Hepatic stellate cell (primary cell): ENCODE measurements at regions not wholly inside any gene's neighbourhood (a gene's known extent, or its start where the extent isn't known, plus 50 kb on each side); places are given as distances from the start of the nearest gene placed in this dataset.
"Not testable (repeated sequence)": the region's sequence is repeated elsewhere in the genome, so short reads cannot be mapped to it uniquely, and the experiment has no call there.

Source experiments
- DNase-seq: peaks from one replicate; pipeline ENCODE4 v3.0.0; 2011; ENCODE audit warnings: low spot score

DNA sequence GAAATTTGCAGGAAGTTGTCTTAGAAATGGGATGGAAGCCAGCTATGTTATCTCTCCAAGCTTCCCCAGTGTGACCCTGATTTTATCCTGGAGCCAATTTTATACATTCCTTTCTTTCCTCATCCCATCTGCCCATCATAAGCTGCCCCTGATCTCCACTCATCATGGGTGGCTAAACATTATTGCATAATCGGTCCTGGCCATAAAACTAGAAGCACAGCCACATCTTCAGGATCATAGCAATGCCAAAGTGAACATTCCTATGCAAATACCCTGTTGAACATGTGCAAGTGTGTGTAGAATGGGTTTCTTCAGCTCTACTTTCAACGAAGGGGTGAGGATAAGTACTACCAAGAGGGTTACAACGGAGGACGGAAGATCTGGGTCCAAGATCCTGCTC lies 50.6 kb upstream of the COG2 start:
- DNase-seq: no peak

DNA sequence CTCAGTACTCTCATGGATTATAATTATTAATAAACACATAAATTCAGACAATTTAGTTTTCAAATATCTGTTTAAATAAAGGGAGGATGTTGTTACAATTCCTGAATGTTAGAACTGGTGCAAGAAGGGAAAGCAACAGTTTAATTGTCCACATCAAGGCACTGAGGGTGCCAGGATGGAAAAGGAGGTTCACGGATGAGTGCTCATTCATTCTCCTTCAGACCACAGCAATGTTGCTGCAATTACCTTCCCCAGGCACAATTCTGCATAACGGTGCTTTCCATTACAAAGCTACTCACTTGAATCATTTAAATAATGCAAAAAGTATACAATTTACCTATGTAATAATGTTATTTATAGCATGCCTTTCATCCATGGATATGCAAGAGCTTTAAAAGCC lies 52.3 kb upstream of the COG2 start:
- DNase-seq: no peak

DNA sequence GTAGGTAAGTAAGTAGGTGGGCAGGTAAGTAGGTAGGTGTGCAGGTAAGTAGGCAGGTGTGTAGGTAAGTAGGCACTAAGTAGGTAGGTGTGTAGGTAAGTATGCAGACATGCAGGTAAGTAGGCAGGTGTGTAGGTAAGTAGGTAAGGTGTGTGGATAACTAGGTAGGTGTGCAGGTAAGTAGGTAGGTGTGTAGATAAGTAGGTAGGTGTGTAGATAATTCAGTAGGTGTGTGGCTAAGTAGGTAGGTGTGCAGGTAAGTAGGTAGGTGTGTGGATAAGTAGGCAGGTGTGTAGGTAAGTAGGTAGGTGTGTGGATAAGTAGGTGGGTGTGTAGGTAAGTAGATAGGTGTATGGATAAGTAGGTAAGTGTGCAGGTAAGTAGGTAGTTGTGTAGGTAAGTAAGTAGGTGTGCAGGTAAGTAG lies 53.9 kb upstream of the COG2 start:
- no peak for DNase-seq

DNA sequence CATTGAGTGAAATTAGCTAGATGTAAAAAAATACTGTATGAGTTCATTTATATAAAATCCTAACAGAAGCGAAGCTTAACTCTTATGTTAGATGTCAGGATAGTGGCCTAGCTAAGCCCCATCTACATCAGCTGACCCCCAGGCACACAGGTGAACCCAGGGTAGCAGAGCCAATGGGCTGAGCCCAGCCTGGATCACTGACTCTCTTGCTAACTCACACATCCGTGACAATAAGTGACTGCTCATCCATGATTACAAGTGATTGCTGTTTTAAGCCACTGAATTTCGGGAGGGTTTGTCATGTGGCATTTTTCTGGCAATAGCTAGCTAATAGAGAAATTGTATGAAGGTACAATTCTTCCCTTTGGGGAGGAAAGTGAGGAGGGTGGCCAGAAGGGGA lies 55.2 kb upstream of the COG2 start:
- DNase-seq: no peak

DNA sequence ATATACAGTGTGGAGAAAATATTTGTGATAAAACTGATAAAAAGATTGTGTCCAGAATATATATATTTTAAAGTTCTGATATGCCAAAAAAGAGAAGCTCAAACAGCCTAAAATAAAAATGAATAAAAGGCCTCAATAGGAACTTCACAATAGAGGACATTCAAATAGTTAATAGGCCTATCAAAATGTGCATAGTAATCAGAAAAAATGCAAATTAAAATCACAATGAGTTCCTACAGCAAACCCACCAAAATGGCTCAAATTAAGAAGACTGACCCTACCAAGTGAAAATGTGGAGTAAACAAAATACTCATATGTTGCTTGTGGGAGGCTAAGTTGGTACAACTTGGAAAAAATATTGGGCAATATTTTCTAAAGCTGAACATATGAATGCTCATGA lies 57.6 kb upstream of the COG2 start:
- no peak for DNase-seq

DNA sequence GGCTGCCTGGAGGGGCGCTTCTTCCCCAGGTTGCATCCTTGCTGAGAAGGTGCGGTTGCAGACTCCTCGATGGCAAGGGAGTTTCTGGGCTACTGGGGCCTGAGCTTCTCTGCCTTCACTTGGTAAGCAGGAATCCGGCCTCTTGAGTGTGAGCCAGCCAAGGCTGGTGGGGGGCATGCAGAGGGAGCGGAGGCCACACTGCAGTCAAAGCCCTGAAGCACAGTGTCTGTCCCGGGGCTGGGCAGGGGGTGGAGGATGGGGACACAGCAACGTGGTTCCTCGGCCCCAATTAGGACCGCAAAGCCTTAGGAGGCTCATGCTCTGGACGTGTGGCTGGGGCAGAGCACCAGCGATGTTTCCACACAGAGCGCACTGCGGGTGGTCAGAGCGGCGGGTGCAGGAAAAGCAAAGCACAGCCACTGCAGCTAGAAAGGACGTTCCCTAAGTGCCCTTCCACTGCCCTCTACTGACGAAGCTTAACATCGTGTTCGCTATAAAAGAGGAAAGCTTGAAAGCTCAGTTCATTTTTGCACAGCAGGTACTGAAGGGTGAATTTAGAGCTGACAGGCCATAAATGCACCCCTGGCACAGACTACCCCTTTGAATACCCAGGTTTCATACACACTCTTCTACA lies 60.7 kb upstream of the COG2 start:
- DNase-seq: no peak

DNA sequence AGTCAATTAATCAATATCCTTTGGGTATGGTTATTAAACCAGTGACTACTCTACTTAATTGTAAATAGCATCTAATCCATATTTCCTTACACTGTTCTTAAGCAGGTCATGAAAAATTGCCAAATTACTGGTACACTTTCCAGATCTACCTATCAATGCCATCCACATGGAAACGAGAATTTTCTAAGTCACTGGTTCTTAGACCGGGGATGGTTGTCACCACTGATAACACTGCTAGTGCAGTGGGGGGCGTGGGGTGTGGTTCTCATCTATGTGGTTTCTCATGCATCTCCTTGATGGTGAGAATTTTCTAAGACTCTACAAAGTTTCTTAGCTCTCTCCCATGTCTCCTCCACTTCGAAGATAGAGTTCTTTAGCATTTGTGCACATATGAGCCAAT lies 63.7 kb upstream of the COG2 start:
- no peak for DNase-seq

DNA sequence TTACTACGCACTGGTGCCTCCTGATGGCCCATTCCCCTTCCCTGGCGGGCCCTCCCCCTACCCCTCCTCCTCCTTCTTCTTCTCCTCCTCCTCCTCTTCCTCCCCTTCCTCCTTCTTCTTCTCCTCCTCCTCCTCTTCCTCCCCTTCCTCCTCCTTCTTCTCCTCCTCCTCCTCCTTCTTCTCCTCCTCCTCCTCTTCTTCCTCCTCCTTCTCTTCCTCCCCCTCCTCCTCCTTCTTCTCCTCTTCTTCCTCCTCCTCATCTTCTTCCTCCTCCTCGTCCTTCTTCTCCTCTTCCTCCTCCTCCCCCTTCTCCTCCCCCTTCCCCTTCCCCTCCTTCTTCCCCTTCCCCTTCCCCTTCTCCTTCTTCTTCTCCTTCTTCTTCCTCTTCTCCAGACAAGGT lies 64.7 kb upstream of the COG2 start:
- DNase-seq: no peak

DNA sequence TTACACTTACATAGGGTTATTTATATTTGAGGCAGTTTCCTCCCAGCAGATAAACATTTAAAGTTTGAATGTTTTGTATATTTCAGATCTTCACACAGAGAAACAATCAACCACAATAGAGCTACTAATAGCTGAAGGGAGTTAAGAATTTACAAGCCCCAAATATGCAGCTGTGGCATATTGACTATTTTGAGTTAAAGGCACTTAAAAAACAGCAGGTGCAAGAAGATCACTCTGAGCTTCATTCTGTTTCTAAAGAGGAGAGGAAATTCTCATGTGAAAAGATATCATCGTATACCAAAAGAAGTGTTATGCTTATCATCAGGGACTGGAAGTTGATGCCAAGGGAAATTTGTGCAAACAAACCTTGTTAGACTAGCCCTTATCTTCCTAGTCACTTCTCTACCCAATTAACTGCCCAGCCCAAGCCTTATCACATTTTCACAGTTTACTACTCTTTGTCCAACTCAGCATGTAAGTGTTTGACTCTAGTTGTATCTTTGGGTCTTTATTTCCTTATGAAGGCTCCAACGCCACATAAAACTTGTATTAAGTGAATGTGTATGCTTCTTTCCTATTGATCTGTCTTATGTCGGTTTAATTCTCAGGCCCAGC lies 66.3 kb upstream of the COG2 start:
- DNase-seq: no peak

DNA sequence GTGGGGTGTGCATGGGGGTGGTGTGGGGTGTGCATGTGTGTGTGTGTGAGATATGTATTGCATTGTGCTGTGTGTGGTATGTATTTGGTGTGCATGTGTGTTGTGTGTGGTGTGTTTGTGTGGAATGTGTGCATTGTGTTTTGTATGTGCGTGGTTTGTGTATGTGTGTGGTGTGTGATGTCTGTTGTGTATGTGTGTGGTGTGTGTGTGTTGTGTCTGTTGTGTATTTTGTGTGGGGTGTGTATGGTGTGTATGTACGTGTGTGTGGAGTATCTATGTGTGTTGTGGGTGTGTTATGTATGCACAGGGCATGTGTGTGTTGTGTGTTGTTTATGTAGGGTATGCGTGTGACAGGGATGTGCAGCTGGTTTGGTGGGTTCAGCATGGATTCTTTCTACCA lies 67.8 kb upstream of the COG2 start:
- no peak for DNase-seq

DNA sequence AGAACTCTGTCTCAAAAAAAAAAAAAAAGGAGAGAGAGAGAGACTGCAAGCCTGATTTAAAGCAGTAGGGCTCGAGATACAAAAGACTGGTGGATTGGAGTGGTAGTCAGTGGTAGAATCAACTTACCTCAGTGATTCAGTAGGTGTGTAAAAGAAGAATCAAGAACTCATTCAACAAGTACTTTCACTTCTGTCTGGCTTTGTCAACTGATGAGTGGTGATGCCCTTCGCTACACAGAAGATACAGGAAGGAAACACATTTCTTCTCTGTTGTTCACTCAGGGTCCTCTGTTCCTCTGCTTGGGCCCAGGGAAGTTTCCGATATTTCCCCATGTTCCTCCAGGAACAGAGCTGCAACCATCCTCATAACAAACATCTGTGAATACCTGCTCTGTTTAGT lies 68.6 kb upstream of the COG2 start:
- DNase-seq: no peak

DNA sequence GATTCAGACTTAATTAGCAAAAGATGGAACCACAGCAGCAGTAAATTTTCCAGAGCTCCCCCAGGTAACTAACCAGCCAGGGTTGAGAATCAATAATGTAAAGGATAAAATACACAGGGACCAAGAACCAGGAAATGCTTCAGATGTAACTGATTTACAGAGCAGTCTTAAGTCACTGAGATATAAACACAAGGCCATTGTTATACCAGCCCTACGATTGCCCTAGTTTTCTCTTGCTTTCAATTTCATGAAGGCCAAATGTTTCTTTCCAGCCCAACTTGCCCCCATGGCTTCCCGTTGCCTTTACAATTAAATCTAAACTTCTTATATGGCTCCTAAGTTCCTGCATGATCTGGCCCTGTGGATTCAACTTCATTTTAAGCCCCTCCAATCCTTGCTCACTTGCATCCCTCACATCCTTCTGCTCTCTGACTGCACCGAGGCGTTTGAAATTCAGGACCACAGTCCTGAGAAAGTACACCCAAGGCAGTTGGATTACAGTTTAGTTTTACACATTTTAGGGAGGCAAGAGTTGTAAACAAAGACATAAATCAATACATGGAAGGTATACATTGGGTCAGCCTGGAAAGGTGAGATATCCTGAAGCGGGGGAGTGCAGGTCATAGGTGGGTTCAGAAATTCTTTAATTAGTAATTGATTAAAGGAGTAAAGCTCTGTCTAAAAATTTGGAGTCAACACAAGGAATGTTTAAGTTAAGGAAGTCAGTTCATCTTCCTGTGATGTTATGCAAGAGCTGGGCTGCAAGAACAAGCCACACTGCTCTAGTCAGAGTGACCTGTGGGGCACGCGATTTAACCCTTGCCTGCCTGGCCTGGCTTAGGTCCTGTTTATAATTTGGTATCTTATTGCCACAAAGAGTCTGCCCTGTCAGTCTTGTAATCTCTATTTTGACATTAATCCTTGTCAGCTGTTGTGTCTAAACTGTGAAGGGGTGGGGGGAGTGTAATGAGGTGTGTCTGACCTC lies 69.9 kb upstream of the COG2 start:
- no peak for DNase-seq

DNA sequence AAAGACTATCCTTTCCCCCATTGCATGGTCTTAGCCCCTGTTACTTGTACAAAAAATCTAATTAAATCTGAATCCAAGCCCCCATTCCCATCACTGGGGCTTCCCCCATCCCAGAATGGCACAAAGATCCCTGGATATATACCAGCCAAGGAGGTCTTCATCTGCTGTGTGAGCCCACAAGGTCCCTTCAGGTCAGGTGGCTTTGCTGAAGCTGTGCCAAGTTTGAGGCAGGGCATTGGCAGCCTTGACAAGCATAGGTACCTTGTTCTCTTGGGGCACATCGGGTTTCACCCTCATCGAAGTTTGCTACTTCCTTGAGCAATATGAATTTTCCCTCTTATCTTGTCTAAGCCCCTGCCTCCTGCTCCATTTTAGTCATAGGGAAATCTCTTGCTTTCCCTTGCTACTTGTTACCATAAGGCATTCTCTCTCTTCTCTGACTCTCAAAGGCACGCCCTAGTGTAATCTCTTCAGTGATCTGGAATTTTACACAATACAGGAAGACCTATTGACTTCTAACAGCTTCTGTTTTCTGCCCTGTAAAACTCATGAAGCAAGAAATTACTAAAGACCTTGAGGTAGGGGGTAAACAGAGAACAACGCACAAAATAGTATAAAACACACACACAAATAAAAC lies 71.4 kb upstream of the COG2 start:
- no peak for DNase-seq

DNA sequence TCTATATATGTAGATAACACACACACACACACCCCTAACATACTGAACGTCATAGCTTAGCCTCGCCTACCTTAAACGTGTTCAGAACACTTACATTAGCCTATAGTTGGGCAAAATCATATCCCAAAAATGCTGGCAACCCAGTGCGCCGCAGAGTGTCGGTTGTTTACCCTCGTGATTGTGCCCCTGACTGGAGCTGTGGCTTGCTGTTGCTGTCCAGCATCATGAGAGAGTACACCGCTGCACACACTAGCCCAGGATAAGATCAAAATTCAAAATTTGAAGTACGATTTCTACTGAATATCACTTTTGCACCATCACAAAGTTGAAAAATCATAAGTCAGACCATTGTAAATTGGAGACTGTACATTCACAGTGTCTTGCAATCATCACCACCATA lies 73.1 kb upstream of the COG2 start:
- DNase-seq: no peak

DNA sequence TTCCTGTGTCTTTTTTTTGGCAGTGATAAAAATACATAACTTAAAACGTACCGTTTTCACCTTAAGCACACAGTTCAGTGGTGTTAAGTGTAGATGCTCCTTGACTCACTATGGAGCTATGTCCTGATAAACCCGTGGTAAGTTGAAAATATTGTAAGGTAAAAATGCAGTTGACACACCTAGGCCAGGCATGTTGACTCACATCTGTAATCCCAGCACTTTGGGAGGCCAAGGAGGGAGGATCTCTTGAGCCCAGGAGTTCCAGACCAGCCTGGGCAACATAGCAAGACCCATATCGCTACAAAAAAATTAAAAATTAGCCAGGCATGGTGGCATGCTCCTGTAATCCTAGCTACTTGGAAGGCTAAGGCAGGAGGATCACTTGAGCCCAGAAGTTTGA lies 73.6 kb upstream of the COG2 start:
- no peak for DNase-seq

DNA sequence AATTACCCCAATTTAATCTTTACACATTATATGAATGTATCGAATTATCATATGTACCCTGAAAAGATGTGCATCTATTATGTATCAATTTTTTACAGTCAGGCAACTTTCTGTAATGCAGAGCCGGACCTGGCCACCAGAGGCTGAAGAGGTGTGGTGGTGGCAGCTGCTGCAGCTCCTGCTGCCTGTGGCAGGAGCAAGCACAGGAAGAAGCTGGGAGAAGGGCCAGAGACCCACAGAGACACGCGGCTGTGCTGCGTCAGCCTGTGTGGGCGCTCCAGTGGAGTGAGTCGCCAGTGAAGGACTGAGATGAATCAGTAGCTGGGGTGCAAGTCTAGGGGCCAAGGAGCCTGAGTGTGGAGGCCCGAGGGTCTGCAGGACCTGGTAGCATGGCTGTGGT lies 74.3 kb upstream of the COG2 start:
- DNase-seq: no peak

DNA sequence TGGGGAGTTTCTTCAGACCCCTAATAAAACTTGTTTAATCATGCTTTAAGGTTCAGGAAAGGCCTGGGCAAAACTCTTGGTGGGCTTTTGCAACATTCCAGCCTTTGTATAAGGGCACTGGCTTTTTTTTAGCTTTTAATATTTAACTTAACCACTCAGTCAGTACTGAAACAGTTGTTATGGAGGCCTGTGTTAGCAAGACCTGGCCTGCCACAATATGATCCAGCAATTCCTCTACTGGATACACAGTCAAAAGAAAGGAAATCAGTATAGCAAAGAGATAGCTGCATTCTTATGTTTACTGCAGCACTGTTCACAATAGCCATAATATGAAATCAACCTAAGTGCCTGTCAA lies 75.1 kb upstream of the COG2 start:
- DNase-seq: no peak

DNA sequence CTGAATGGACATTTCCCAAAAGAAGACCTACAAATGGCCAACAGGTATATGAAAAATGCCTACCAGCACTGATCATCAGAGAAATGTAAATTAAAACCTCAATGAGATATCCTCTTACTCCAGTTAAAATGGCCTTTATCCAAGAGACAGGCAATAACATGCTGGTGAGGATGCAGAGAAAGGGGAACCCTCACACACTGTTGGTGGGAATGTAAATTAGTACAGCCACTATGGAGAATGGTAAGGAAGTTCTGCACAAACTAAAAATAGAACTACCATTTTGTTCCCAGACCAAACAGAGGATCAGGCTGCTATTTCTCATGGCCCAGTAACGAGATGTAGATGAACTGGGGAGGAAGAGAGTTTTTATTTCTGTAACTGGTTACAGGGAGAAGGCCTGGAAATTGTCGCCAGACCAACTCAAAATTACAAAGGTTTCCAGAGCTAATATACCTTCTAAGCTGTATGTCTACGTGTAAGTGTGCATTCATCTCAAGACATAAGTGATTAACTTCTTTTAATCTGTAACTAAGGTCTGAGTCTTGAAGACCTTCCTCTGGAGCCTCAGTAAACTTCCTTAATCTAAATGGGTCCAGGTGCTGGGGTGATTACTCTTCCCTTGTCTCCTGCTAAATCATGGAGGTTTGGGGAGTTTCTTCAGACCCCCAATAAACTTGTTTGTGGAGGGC lies 75.6 kb upstream of the COG2 start:
- DNase-seq: not testable (repeated sequence)

DNA sequence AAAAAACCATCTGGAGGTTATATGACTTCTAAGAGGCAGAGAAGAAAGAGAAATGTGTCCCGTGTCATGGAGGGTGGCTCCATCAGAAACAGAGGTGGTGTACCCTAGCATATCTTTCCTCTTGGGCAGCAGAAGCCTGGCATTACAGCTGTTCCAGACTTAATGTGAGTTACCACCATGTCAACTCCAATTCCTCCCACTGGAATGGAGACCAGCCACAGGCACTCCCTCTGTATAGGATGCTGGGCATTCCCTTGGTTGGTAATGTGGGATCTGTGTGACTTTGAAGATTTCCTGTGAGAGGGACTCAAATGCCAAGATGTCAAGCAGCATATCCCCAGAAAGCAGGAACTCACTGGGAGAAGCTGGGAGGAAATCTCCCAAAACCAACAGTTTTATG lies 77.1 kb upstream of the COG2 start:
- DNase-seq: no peak

DNA sequence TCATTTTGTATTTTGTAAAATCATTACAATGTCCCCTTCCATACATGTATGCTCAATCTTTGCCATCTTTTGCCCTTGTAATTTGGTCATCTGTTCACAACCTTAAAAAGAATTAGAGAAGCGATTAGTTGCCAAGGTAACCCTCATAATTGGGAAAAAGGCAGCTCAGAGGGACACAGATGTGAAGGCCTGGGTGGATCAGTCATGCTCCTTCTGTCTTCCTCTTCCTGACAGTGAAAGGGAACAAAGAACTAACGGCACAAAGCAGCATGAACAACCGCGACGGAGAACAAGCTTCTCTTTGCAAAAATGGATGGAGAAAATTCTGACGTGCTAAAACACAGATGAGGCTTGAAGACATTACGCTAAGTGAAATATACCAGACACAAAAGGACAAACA lies 78.7 kb upstream of the COG2 start:
- DNase-seq: no peak

DNA sequence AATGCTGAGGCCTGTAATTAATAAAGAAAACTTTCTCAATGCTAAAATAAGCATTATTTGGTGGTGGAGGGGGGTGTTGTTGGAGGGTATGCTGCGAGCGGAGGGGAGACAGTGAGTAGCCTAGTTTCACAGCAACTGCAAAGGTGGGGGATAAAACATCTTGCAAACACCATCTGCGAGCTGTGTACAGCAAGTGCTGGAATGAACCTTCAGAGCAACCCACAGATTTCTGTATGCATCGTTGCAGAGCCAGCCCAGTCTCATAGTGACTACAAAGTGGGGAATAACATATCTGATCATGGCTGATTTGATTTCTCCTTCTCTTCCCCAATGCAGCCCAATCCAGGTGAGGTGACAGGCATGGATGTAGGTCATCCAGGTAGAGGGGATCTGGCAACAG lies 80.7 kb upstream of the COG2 start:
- no peak for DNase-seq

DNA sequence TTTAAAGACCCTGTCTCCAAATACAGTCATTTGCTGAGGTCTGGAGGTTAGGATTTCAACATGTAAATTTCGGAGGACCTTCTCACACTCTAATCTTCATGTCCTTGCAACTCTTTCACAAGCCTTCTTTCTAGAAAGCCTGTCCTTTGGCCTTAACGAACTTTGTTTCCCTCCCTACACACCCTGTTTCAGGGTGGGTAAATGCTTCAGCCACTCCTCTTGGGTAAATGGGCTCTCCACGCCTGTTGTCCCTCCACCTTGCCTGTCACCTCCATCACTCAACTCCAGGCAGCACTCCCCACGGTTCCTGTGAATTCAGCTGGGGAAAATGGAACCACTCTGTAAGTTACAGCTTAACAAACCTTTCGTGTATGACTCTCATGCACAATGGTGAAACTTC lies 84.0 kb upstream of the COG2 start:
- DNase-seq: no peak
